Duodenal mucosa (tissue), 2 donors: ENCODE measurements at regions not wholly inside any gene's neighbourhood (a gene's known extent, or its start where the extent isn't known, plus 50 kb on each side); places are given as distances from the start of the nearest gene placed in this dataset.

ENCODE experiments used
- H3K27ac ChIP-seq: one replicate; pipeline ENCODE4 v1.7.0; 2013; ENCODE audit warnings: low read depth, low read length
- H3K27me3 ChIP-seq, 2 donors: one replicate each; pipeline ENCODE4 v1.7.0; 2013; ENCODE audit warnings: low read length in 2 of 2, control low read depth in 1 of 2; ENCODE audit not compliant: insufficient read depth in 2 of 2, control insufficient read depth in 1 of 2
- H3K36me3 ChIP-seq, 2 donors: one replicate each; pipeline ENCODE4 v1.7.0; 2013; ENCODE audit warnings: low read length in 2 of 2, control low read depth in 1 of 2; ENCODE audit not compliant: insufficient read depth in 2 of 2, control insufficient read depth in 1 of 2
- H3K4me1 ChIP-seq, 2 donors: one replicate each; pipeline ENCODE4 v1.7.0; 2013; ENCODE audit warnings: low read length in 2 of 2, control low read depth in 1 of 2; ENCODE audit not compliant: insufficient read depth in 2 of 2, control insufficient read depth in 1 of 2
- H3K4me3 ChIP-seq, 2 donors: one replicate each; pipeline ENCODE4 v1.7.0; 2013; ENCODE audit warnings: low read length in 2 of 2, low read depth in 1 of 2
- H3K9ac ChIP-seq, 2 donors: one replicate each; pipeline ENCODE4 v1.7.0; 2013; ENCODE audit warnings: low read length in 2 of 2, low read depth in 1 of 2
- H3K9me3 ChIP-seq, 2 donors: one replicate each; pipeline ENCODE4 v1.7.0; 2013; ENCODE audit warnings: low read length in 2 of 2, control low read depth in 1 of 2; ENCODE audit not compliant: control insufficient read depth in 1 of 2

DNA sequence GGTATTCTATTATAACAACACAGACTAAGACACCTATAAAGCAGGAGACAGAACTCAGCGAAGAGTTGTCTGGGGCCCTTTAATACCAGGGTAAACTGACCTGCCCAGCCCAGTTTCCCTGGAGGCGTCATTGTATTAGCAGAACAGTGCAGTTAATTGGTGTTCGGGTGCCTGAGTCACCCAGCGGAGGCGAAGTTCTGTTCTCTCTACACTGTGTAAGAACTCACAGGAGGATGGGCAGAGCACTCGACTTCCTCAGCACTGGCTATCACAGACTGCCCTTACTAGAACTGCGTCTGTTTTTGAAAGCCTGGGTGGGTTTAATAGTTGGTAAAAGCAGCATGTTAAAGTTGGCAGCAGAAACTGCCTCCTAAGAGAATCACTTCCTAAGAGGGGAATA lies 106.5 kb upstream of the ATP8B1 start:
- no peaks in the 10 kb centered on the region for H3K27me3 ChIP-seq
- no peak overlapping the region for H3K27ac ChIP-seq
- peaks cover 0 to 9% of the 10 kb centered on the region in 2 donors for H3K4me1 ChIP-seq
- no peak overlapping the region for H3K4me3 ChIP-seq
- H3K36me3 ChIP-seq = no peaks in the 10 kb centered on the region
- no peaks in the 10 kb centered on the region for H3K9me3 ChIP-seq
- H3K9ac ChIP-seq = no peak overlapping the region

DNA sequence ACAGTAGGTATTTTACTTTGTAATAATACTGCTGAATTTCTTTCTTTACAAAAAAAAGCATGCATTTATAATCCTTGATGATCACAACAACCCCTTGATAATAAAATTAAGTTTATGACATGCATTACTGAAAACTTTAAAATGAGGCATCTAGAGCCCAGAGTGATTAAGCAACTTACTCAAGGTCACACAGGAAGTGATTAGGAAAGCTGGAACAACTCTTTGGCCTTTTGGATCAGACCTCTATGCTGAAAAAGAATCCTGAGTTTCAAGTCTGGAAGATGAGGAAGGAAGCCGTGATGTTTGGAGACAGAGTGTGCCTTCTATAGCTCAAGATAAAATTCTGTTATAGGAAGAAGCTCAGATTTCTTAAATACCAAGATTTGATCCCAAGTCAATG lies 105.0 kb upstream of the ATP8B1 start:
- H3K4me3 ChIP-seq = no peak overlapping the region
- no peak overlapping the region for H3K9ac ChIP-seq
- no peaks in the 10 kb centered on the region for H3K9me3 ChIP-seq
- peaks cover 0 to 9% of the 10 kb centered on the region in 2 donors for H3K4me1 ChIP-seq
- no peaks in the 10 kb centered on the region for H3K27me3 ChIP-seq
- no peaks in the 10 kb centered on the region for H3K36me3 ChIP-seq
- H3K27ac ChIP-seq = no peak overlapping the region

DNA sequence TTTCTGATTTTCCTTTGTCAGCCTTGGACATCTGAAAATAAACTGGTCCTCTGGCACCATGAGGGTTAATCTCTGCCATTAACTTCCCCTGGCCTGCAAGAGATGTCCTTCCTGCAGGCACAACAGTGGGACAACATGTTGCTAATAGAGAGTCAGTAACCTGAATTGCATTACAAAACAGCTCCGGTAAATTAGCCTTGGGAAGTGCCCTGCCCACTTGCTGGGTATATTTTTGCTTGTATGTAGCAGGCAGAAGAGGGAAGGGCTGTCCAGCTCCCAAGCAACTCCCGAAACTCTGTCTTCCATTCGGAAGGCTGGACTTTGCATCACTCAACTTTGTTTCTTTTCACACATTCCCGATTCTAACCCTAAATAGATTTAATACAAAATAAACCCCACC lies 104.4 kb upstream of the ATP8B1 start:
- Histone ChIP-seq H3K9ac (no peak overlapping the region), H3K4me1 (peaks cover 2 to 12% of the 10 kb centered on the region in 2 donors), H3K27me3 (no peaks in the 10 kb centered on the region), H3K27ac (no peak overlapping the region), H3K4me3 (no peak overlapping the region), H3K36me3 (no peaks in the 10 kb centered on the region), H3K9me3 (no peaks in the 10 kb centered on the region)

DNA sequence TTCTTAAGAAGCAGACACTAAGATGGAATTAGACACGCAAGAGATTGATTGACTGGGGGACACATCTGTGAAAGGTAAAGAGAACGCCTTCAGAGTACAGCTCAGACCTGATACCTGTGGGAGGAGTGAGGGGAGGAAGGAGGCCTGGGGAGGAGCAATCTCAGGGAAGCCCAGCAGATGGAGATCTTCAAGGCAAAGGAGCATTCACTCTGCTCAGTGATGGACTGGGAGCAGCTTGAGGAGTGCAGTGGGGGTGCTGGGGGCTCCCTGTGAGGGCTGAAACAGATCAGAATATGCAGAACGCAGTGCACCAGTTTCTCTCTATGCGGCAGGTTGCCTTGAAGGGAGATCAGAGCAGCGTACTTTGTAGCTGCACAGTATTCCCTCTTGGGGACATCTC lies 103.7 kb upstream of the ATP8B1 start:
- no peaks in the 10 kb centered on the region for H3K9me3 ChIP-seq
- H3K27me3 ChIP-seq = no peaks in the 10 kb centered on the region
- peaks cover 6 to 19% of the 10 kb centered on the region in 2 donors for H3K4me1 ChIP-seq
- no peak overlapping the region for H3K4me3 ChIP-seq
- no peak overlapping the region for H3K27ac ChIP-seq
- no peaks in the 10 kb centered on the region for H3K36me3 ChIP-seq
- H3K9ac ChIP-seq = no peak overlapping the region

DNA sequence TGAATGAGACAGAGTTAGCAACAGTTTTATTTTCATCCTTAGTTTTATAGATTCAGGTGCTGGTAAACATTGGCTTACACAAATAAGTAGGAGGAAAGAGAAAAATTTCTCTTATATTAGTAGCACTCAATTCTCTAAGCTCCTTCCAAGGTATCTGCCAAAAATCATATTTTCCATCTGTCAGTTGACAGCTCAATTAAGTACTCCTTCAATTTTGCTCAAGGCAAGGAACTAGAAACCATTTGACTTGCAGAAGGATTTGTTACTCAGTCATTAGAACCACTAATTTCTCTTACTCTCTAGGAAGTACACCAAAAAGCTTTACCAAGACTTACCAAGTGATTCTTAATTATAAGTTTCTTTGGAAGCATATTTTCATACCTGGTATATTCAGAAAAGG lies 101.4 kb upstream of the ATP8B1 start:
- Histone ChIP-seq H3K27ac (no peak overlapping the region), H3K36me3 (no peaks in the 10 kb centered on the region), H3K4me3 (no peak overlapping the region), H3K9ac (no peak overlapping the region), H3K27me3 (no peaks in the 10 kb centered on the region), H3K9me3 (no peaks in the 10 kb centered on the region), H3K4me1 (peaks cover 6 to 20% of the 10 kb centered on the region in 2 donors)

DNA sequence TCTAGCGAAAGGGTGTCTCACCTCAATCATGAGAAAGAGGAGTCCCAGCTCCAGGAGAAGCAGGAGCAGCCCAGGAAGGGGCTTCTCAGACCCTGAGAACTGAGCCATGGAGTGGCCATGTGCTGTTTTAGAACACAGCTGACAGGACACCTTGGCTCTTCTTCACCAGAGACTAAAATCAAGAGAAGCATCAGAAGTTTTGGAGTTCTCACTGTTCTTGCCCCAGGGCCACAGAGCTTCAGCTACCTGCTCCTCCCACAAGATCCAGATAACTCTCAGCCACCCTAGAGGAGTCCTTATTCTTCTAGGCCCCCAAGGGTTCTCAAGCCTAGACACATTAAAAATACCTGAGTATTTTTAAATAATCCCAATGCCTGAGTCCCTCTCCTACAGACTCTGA lies 99.6 kb upstream of the ATP8B1 start:
- Histone ChIP-seq H3K4me3 (no peak overlapping the region), H3K27me3 (no peaks in the 10 kb centered on the region), H3K4me1 (peaks cover 6 to 14% of the 10 kb centered on the region in 2 donors), H3K36me3 (no peaks in the 10 kb centered on the region), H3K9ac (no peak overlapping the region), H3K9me3 (no peaks in the 10 kb centered on the region), H3K27ac (no peak overlapping the region)

DNA sequence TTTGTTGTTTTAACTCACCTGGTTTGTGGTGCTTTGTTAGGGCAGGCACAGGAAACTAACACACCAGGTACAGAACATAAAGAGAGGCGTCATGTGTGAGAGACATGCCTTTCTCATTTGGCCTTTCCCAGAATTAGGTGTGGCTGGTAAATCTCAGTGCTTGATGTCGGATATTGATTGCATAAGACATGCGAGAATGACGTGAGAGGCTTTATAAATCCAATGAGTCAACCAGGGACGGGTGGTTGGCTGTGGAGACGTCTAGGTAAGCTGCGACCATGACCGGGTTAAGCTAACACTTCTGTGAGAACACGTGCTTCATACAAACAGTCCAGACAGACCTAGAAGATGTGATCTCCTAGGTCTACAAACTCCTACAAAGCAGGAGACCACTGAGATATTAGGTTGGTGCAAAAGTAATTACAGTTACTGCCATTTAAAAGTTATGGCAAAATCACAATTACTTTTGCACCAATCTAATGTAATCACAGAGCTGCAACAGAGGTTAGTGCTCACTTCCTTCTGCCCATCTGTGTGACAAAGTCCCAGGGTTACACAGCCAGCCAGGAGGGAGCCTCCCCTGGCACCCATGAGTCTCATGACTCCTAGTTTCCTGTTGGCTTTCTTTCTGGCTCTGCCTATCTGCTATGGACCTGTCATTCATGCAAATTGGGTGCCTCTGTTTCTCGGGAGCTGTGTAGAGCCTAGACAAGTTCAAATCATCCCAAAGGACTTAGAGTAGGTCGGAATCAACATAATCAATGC lies 98.9 kb upstream of the ATP8B1 start:
- H3K4me1 ChIP-seq = peaks cover 6 to 14% of the 10 kb centered on the region in 2 donors
- H3K9me3 ChIP-seq = no peaks in the 10 kb centered on the region
- no peak overlapping the region for H3K4me3 ChIP-seq
- H3K27ac ChIP-seq = no peak overlapping the region
- H3K36me3 ChIP-seq = no peaks in the 10 kb centered on the region
- H3K27me3 ChIP-seq = no peaks in the 10 kb centered on the region
- H3K9ac ChIP-seq = no peak overlapping the region

DNA sequence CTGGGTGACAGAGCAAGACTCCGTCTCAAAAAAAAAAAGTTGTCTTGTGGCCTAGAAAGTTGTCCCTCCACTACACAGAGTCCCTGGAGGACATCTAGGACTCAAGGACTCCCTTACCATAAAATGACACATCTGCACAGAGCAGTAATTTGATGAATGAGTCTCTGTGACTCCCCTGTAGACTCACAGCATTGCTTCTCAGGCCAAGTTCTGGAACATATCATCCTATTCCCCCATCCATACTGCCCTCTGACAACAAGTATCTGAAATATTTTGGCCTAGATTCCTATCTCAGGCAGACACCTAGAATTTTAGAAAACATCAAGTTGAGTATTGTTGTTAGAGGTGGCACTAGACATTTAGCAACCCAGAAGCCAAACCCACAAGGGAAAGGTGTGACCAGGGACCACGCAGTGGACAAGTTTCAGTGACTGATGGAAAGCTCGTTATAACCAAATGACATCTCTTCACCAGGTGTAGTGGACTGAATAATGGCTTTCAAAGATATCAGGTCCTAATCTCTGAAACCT lies 97.9 kb upstream of the ATP8B1 start:
- Histone ChIP-seq H3K9me3 (no peaks in the 10 kb centered on the region), H3K36me3 (no peaks in the 10 kb centered on the region), H3K9ac (no peak overlapping the region), H3K4me1 (peaks cover 6 to 14% of the 10 kb centered on the region in 2 donors), H3K27me3 (no peaks in the 10 kb centered on the region), H3K27ac (no peak overlapping the region), H3K4me3 (no peak overlapping the region)

DNA sequence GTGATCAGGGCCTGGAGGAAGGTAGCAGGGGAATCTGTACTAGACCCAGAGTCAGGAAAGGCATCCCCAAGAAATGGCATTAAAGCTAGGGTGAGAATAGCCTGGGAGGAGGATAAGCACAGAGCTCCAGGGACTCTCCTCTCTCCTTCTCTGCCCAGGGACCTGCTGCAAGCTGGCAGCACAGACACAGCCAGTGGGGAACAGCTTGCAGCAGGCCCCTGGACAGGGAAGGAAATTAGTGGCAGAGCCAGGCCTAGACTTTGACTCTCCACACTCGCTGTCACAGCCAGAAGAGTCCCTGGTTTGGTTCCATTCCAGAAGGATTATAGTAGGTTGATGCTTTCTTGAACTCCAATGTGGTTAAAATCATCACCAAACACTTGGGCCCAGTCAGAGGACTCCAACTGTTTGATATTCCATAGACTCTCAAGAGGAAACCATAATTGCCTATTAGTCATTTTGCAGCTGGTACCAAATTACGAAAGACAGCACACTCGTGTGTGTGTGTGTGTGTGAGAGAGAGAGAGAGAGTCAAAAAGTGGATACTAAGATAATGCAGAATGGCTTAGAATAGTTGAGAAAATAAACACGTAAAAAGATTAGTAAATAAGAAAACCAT lies 95.5 kb upstream of the ATP8B1 start:
- Histone ChIP-seq H3K36me3 (no peaks in the 10 kb centered on the region), H3K4me1 (peaks cover 6 to 14% of the 10 kb centered on the region in 2 donors), H3K27me3 (no peaks in the 10 kb centered on the region), H3K4me3 (no peak overlapping the region), H3K9me3 (no peaks in the 10 kb centered on the region), H3K27ac (no peak overlapping the region), H3K9ac (no peak overlapping the region)

DNA sequence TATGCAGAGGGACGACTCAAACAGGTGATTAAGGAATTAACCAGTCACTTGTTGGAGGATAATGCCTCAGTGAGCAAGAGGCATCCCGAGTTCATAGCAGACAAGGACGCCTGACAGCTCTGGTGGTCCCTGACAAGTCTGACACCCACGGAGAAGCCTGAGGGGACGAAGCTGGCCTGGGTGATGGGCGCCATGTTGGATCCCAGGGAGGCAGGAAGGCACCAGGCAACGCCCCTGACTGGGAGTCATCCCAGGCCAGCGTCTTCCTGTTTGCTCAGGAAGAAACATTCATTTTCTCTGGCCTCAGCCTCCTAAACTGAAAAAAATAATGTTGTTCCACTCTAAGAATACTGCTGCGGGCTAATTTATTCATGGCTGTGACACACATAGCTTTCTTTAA lies 92.1 kb upstream of the ATP8B1 start:
- no peak overlapping the region for H3K4me3 ChIP-seq
- no peak overlapping the region for H3K9ac ChIP-seq
- H3K36me3 ChIP-seq = no peaks in the 10 kb centered on the region
- no peak overlapping the region for H3K27ac ChIP-seq
- no peaks in the 10 kb centered on the region for H3K4me1 ChIP-seq
- no peaks in the 10 kb centered on the region for H3K27me3 ChIP-seq
- H3K9me3 ChIP-seq = no peaks in the 10 kb centered on the region
